GM23338 (cell line): ENCODE measurements at regions not wholly inside any gene's neighbourhood (a gene's known extent, or its start where the extent isn't known, plus 50 kb on each side); places are given as distances from the start of the nearest gene placed in this dataset.

Experiments
- ATAC-seq: fragments of 200-7000 bp; cut with Tn5 transposase; 3 replicates; pipeline ENCODE4 v1.9.1; 2020
- DNase-seq: peaks from one replicate; pipeline ENCODE4 v3.0.0-alpha.2; 2015; ENCODE audit warnings: low spot score
- H2AFZ ChIP-seq: fragments of 200-600 bp; sonication (generic); 2 replicates; pipeline ENCODE4 v1.8.0; 2016; ENCODE audit warnings: antibody characterized with exemption, mild to moderate bottlenecking, moderate library complexity
- H3F3A ChIP-seq: fragments of 200-600 bp; sonication (generic); replicated peaks from 2 replicates; pipeline ENCODE4 v1.8.0; 2017; ENCODE audit warnings: antibody characterized with exemption, mixed run types, low read depth
- H3K27ac ChIP-seq: fragments of 200-600 bp; sonication (generic); 2 replicates; pipeline ENCODE4 v1.6.1; 2016; ENCODE audit warnings: low read depth
- H3K27me3 ChIP-seq: fragments of 200-600 bp; sonication (generic); 2 replicates; pipeline ENCODE4 v1.8.0; 2016; ENCODE audit warnings: mild to moderate bottlenecking, mixed run types, moderate library complexity; ENCODE audit not compliant: insufficient read depth
- H3K36me3 ChIP-seq: fragments of 200-600 bp; sonication (generic); 2 replicates; pipeline ENCODE4 v1.8.0; 2016; ENCODE audit warnings: mild to moderate bottlenecking; ENCODE audit not compliant: insufficient read depth
- H3K4me1 ChIP-seq: fragments of 200-600 bp; sonication (generic); 2 replicates; pipeline ENCODE4 v1.8.0; 2016; ENCODE audit warnings: mild to moderate bottlenecking, moderate library complexity; ENCODE audit not compliant: insufficient read depth
- H3K4me2 ChIP-seq: fragments of 200-600 bp; sonication (generic); 2 replicates; pipeline ENCODE4 v1.7.1; 2017; ENCODE audit warnings: mixed run types
- H3K4me3 ChIP-seq: fragments of 200-600 bp; sonication (generic); 2 replicates; pipeline ENCODE4 v1.6.1; 2016; ENCODE audit warnings: mixed run types
- H3K79me2 ChIP-seq: fragments of 200-600 bp; sonication (generic); replicated peaks from 2 replicates; pipeline ENCODE4 v1.8.0; 2017; ENCODE audit warnings: mild to moderate bottlenecking; ENCODE audit not compliant: insufficient read depth
- H3K9me2 ChIP-seq: fragments of 200-600 bp; sonication (generic); 2 replicates; pipeline ENCODE4 v1.8.0; 2017; ENCODE audit not compliant: insufficient read depth
- H4K20me1 ChIP-seq: fragments of 200-600 bp; sonication (generic); replicated peaks from 2 replicates; pipeline ENCODE4 v1.8.0; 2017; ENCODE audit warnings: mild to moderate bottlenecking; ENCODE audit not compliant: insufficient read depth
- H3K27ac Mint-ChIP-seq: 2 replicates; pipeline ENCODE4 v1.8.0; 2020; ENCODE audit warnings: inconsistent platforms, mild to moderate bottlenecking, moderate library complexity, mixed read lengths
- H3K27me3 Mint-ChIP-seq: 3 replicates; pipeline ENCODE4 v1.8.0; 2022; ENCODE audit warnings: low read depth, mild to moderate bottlenecking, moderate library complexity, mixed read lengths, inconsistent platforms; ENCODE audit not compliant: insufficient read depth, poor library complexity
- H3K36me3 Mint-ChIP-seq: 3 replicates; pipeline ENCODE4 v1.8.0; 2021; ENCODE audit warnings: low read depth, mild to moderate bottlenecking, inconsistent platforms, moderate library complexity, mixed read lengths
- H3K4me1 Mint-ChIP-seq: 3 replicates; pipeline ENCODE4 v1.8.0; 2020; ENCODE audit warnings: mild to moderate bottlenecking, inconsistent platforms, mixed read lengths
- H3K4me3 Mint-ChIP-seq: 3 replicates; pipeline ENCODE4 v1.8.0; 2021; ENCODE audit warnings: moderate library complexity, mild to moderate bottlenecking, inconsistent platforms, mixed read lengths
- H3K9me3 Mint-ChIP-seq: 3 replicates; pipeline ENCODE4 v1.8.0; 2020; ENCODE audit warnings: moderate library complexity, mild to moderate bottlenecking, inconsistent platforms, mixed read lengths
- CREB1 ChIP-seq: fragments of 250-450 bp; sonication (Bioruptor Pico); IDR thresholded peaks from 2 replicates; pipeline ENCODE4 v1.5.0; 2020; ENCODE audit warnings: low read depth, mild to moderate bottlenecking, moderate library complexity
- EZH2 ChIP-seq: fragments of 200-600 bp; sonication (generic); IDR thresholded peaks from one replicate; pipeline ENCODE4 v1.8.0; 2017; ENCODE audit warnings: antibody characterized with exemption, mild to moderate bottlenecking, low read depth; ENCODE audit not compliant: unreplicated experiment
- EZH2phosphoT487 ChIP-seq: fragments of 200-600 bp; sonication (generic); IDR thresholded peaks from one replicate; pipeline ENCODE4 v1.8.1; 2018; ENCODE audit warnings: antibody characterized with exemption; ENCODE audit not compliant: unreplicated experiment
- JUNB ChIP-seq: IDR thresholded peaks from one replicate; pipeline ENCODE4 v1.6.1; 2016; ENCODE audit warnings: antibody characterized with exemption; ENCODE audit not compliant: unreplicated experiment
- NANOG ChIP-seq: IDR thresholded peaks from 2 replicates; pipeline ENCODE4 v1.6.1; 2016; ENCODE audit warnings: antibody characterized with exemption, borderline replicate concordance
- POLR2AphosphoS5 ChIP-seq: IDR thresholded peaks from 2 replicates; pipeline ENCODE4 v1.6.1; 2016; ENCODE audit warnings: antibody characterized with exemption, low read depth
- STAT1 ChIP-seq: IDR thresholded peaks from one replicate; pipeline ENCODE4 v1.6.1; 2016; ENCODE audit warnings: antibody characterized with exemption; ENCODE audit not compliant: unreplicated experiment
- ZNF114 ChIP-seq: fragments of 250-450 bp; sonication (Bioruptor Pico); IDR thresholded peaks from 2 replicates; pipeline ENCODE4 v1.5.0; 2020; ENCODE audit warnings: mild to moderate bottlenecking, moderate library complexity
- ZNF331 ChIP-seq: fragments of 250-450 bp; sonication (Bioruptor Pico); IDR thresholded peaks from 2 replicates; pipeline ENCODE4 v1.5.0; 2020; ENCODE audit warnings: low read depth, mild to moderate bottlenecking, moderate library complexity
- TF ChIP-seq, protein P1 (sequence below), 2 experiments: fragments of 200-600 bp in 1 of 2; sonication (generic) in 1 of 2; conservative IDR thresholded peaks; 2 replicates each; pipeline versions ENCODE4 v1.5.1 to v1.6.1; 2016 to 2017; ENCODE audit warnings: antibody characterized with exemption in 2 of 2, low read depth in 2 of 2, mild to moderate bottlenecking in 2 of 2, moderate library complexity in 1 of 2
- TF ChIP-seq, protein P2 (sequence below): IDR thresholded peaks from one replicate; pipeline ENCODE4 v1.6.1; 2018; ENCODE audit warnings: antibody characterized with exemption; ENCODE audit not compliant: unreplicated experiment
- TF ChIP-seq, protein P3 (sequence below): IDR thresholded peaks from 2 replicates; pipeline ENCODE4 v1.6.1; 2016; ENCODE audit warnings: antibody characterized with exemption
- TF ChIP-seq, protein P4 (sequence below): fragments of 250-450 bp; sonication (Bioruptor Pico); IDR thresholded peaks from 2 replicates; pipeline ENCODE4 v1.5.0; 2020; ENCODE audit warnings: mild to moderate bottlenecking, moderate library complexity

DNA sequence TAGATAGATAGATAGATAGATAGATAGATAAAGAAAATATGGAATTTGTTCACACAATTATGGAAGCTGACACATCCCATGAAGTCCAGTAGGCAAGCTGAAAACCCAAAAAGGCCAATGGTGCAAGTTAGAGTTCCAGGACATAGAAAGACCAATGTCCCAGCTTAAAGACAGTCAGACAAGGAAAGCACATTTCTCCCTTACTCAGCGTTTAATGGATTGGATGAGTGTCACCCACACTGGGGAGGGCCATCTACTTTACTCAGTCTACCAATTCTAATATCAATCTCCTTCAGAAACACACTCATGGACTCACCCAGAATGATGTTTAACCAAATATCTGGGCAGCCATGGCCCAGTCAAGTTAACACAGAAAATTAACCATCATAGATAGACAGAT lies 327.7 kb upstream of the CDH11 start:
- Mint-ChIP-seq H3K4me1 (peaks cover 3% of the 10 kb centered on the region; the same call in 1 of the 3 replicates), H3K27me3 (peaks cover 5% of the 10 kb centered on the region), H3K4me3 (no peak overlapping the region), H3K36me3 (peaks cover 16% of the 10 kb centered on the region; the same call in 2 of the 3 replicates), H3K27ac (no peak overlapping the region), H3K9me3 (peaks cover 19% of the 10 kb centered on the region)
- TF ChIP-seq JUNB (no peak), NANOG (no peak), POLR2AphosphoS5 (no peak), ZNF331 (no peak), EZH2phosphoT487 (no peak), STAT1 (no peak), EZH2 (no peak), ZNF114 (no peak), CREB1 (CRISPR knock-in tag) (no peak)
- TF ChIP-seq, protein P1, sequence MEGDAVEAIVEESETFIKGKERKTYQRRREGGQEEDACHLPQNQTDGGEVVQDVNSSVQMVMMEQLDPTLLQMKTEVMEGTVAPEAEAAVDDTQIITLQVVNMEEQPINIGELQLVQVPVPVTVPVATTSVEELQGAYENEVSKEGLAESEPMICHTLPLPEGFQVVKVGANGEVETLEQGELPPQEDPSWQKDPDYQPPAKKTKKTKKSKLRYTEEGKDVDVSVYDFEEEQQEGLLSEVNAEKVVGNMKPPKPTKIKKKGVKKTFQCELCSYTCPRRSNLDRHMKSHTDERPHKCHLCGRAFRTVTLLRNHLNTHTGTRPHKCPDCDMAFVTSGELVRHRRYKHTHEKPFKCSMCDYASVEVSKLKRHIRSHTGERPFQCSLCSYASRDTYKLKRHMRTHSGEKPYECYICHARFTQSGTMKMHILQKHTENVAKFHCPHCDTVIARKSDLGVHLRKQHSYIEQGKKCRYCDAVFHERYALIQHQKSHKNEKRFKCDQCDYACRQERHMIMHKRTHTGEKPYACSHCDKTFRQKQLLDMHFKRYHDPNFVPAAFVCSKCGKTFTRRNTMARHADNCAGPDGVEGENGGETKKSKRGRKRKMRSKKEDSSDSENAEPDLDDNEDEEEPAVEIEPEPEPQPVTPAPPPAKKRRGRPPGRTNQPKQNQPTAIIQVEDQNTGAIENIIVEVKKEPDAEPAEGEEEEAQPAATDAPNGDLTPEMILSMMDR (conservative IDR thresholded peaks at IDR 0.05; ENCODE audit: low read depth in 2 of 2): no peak
- TF ChIP-seq, protein P2, sequence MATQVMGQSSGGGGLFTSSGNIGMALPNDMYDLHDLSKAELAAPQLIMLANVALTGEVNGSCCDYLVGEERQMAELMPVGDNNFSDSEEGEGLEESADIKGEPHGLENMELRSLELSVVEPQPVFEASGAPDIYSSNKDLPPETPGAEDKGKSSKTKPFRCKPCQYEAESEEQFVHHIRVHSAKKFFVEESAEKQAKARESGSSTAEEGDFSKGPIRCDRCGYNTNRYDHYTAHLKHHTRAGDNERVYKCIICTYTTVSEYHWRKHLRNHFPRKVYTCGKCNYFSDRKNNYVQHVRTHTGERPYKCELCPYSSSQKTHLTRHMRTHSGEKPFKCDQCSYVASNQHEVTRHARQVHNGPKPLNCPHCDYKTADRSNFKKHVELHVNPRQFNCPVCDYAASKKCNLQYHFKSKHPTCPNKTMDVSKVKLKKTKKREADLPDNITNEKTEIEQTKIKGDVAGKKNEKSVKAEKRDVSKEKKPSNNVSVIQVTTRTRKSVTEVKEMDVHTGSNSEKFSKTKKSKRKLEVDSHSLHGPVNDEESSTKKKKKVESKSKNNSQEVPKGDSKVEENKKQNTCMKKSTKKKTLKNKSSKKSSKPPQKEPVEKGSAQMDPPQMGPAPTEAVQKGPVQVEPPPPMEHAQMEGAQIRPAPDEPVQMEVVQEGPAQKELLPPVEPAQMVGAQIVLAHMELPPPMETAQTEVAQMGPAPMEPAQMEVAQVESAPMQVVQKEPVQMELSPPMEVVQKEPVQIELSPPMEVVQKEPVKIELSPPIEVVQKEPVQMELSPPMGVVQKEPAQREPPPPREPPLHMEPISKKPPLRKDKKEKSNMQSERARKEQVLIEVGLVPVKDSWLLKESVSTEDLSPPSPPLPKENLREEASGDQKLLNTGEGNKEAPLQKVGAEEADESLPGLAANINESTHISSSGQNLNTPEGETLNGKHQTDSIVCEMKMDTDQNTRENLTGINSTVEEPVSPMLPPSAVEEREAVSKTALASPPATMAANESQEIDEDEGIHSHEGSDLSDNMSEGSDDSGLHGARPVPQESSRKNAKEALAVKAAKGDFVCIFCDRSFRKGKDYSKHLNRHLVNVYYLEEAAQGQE: no peak
- TF ChIP-seq, protein P3, sequence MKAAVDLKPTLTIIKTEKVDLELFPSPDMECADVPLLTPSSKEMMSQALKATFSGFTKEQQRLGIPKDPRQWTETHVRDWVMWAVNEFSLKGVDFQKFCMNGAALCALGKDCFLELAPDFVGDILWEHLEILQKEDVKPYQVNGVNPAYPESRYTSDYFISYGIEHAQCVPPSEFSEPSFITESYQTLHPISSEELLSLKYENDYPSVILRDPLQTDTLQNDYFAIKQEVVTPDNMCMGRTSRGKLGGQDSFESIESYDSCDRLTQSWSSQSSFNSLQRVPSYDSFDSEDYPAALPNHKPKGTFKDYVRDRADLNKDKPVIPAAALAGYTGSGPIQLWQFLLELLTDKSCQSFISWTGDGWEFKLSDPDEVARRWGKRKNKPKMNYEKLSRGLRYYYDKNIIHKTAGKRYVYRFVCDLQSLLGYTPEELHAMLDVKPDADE: no peak
- TF ChIP-seq, protein P4, sequence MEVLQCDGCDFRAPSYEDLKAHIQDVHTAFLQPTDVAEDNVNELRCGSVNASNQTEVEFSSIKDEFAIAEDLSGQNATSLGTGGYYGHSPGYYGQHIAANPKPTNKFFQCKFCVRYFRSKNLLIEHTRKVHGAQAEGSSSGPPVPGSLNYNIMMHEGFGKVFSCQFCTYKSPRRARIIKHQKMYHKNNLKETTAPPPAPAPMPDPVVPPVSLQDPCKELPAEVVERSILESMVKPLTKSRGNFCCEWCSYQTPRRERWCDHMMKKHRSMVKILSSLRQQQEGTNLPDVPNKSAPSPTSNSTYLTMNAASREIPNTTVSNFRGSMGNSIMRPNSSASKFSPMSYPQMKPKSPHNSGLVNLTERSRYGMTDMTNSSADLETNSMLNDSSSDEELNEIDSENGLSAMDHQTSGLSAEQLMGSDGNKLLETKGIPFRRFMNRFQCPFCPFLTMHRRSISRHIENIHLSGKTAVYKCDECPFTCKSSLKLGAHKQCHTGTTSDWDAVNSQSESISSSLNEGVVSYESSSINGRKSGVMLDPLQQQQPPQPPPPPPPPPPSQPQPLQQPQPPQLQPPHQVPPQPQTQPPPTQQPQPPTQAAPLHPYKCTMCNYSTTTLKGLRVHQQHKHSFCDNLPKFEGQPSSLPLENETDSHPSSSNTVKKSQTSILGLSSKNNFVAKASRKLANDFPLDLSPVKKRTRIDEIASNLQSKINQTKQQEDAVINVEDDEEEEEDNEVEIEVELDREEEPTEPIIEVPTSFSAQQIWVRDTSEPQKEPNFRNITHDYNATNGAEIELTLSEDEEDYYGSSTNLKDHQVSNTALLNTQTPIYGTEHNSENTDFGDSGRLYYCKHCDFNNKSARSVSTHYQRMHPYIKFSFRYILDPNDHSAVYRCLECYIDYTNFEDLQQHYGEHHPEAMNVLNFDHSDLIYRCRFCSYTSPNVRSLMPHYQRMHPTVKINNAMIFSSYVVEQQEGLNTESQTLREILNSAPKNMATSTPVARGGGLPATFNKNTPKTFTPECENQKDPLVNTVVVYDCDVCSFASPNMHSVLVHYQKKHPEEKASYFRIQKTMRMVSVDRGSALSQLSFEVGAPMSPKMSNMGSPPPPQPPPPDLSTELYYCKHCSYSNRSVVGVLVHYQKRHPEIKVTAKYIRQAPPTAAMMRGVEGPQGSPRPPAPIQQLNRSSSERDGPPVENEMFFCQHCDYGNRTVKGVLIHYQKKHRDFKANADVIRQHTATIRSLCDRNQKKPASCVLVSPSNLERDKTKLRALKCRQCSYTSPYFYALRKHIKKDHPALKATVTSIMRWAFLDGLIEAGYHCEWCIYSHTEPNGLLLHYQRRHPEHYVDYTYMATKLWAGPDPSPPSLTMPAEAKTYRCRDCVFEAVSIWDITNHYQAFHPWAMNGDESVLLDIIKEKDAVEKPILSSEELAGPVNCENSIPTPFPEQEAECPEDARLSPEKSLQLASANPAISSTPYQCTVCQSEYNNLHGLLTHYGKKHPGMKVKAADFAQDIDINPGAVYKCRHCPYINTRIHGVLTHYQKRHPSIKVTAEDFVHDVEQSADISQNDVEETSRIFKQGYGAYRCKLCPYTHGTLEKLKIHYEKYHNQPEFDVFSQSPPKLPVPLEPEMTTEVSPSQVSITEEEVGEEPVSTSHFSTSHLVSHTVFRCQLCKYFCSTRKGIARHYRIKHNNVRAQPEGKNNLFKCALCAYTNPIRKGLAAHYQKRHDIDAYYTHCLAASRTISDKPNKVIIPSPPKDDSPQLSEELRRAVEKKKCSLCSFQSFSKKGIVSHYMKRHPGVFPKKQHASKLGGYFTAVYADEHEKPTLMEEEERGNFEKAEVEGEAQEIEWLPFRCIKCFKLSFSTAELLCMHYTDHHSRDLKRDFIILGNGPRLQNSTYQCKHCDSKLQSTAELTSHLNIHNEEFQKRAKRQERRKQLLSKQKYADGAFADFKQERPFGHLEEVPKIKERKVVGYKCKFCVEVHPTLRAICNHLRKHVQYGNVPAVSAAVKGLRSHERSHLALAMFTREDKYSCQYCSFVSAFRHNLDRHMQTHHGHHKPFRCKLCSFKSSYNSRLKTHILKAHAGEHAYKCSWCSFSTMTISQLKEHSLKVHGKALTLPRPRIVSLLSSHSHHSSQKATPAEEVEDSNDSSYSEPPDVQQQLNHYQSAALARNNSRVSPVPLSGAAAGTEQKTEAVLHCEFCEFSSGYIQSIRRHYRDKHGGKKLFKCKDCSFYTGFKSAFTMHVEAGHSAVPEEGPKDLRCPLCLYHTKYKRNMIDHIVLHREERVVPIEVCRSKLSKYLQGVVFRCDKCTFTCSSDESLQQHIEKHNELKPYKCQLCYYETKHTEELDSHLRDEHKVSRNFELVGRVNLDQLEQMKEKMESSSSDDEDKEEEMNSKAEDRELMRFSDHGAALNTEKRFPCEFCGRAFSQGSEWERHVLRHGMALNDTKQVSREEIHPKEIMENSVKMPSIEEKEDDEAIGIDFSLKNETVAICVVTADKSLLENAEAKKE: no peak
- peaks cover 9% of the 10 kb centered on the region for H3K9me2 ChIP-seq
- ATAC-seq (no peak), DNase-seq (no peak)
- no peaks in the 10 kb centered on the region for H3K79me2 ChIP-seq
- H3K4me3 ChIP-seq: no peak overlapping the region
- H3K27me3 ChIP-seq: no peaks in the 10 kb centered on the region
- H3K36me3 ChIP-seq: no peaks in the 10 kb centered on the region
- H3F3A ChIP-seq: no peaks in the 10 kb centered on the region
- no peaks in the 10 kb centered on the region for H3K4me1 ChIP-seq
- no peak overlapping the region for H2AFZ ChIP-seq
- H3K4me2 ChIP-seq: no peak overlapping the region
- H4K20me1 ChIP-seq: no peaks in the 10 kb centered on the region
- H3K27ac ChIP-seq: no peak overlapping the region
